HFF-Myc (cell line): ENCODE measurements at regions not wholly inside any gene's neighbourhood (a gene's known extent, or its start where the extent isn't known, plus 50 kb on each side); places are given as distances from the start of the nearest gene placed in this dataset.
A peak's percentile ranks its signal among the peaks of the same experiment; 100 is the strongest.

Experiments
- DNase-seq: peaks from one replicate; pipeline ENCODE4 v3.0.0-alpha.2; 2011; ENCODE audit warnings: low read depth; ENCODE audit errors: extremely low read depth
- H3K4me3 ChIP-seq: replicated peaks from 2 replicates; pipeline ENCODE4 v1.5.1; 2011; ENCODE audit warnings: low read depth, mild to moderate bottlenecking, control low read depth, low read length
- CTCF ChIP-seq: IDR thresholded peaks from 2 replicates; pipeline ENCODE4 v1.5.1; 2012; ENCODE audit warnings: mild to moderate bottlenecking, low read depth, low read length, control low read depth; ENCODE audit errors: missing control alignments

- no peak for TF ChIP-seq CTCF
- H3K4me3 ChIP-seq = no peak overlapping the region
- peak; percentile 50 for DNase-seq
These were observed 155.6 kb upstream of the GHITM start for GRCh38 chr10:83983578-83984255.

GRCh38 chr10:83984256-83984640 is 155.1 kb upstream of the GHITM start:
- TF ChIP-seq CTCF = no peak
- no peak for DNase-seq
- no peak overlapping the region for H3K4me3 ChIP-seq

- no peak for DNase-seq
- no peak overlapping the region for H3K4me3 ChIP-seq
- no peak for TF ChIP-seq CTCF
These were observed 152.5 kb upstream of the GHITM start for GRCh38 chr10:83986800-83987199.

- TF ChIP-seq CTCF = no peak
- no peak for DNase-seq
- H3K4me3 ChIP-seq = no peak overlapping the region
These were observed 152.1 kb upstream of the GHITM start for GRCh38 chr10:83987216-83987615.

GRCh38 chr10:83988435-83988834 is 150.9 kb upstream of the GHITM start:
- no peak for TF ChIP-seq CTCF

GRCh38 chr10:83990126-83990525 is 149.2 kb upstream of the GHITM start:
- DNase-seq = no peak
- H3K4me3 ChIP-seq = no peak overlapping the region
- TF ChIP-seq CTCF = no peak

More at GRCh38 chr10:83988435-83988834, 150.9 kb upstream of the GHITM start:
- H3K4me3 ChIP-seq = no peak overlapping the region
- DNase-seq = no peak
